ENCODE measurements at regions not wholly inside any gene's neighbourhood (a gene's known extent, or its start where the extent isn't known, plus 50 kb on each side); places are given as distances from the start of the nearest gene placed in this dataset.
"Not testable (repeated sequence)": the region's sequence is repeated elsewhere in the genome, so short reads cannot be mapped to it uniquely, and the experiment has no call there.

- DNase-seq (ENCODE audit: low spot score): no peak
Measured at GRCh38 chr1:100628631-100629081, 90.7 kb downstream of the GPR88 start.

GRCh38 chr1:100629391-100629790 is 90.2 kb upstream of the VCAM1 start:
- no peak for DNase-seq (ENCODE audit: low spot score)

GRCh38 chr1:100631015-100631551 is 88.5 kb upstream of the VCAM1 start:
- peak; percentile 66 for DNase-seq (ENCODE audit: low spot score)

- DNase-seq (ENCODE audit: low spot score): no peak
Measured at GRCh38 chr1:100642826-100643225, 76.7 kb upstream of the VCAM1 start.

- DNase-seq (ENCODE audit: low spot score): no peak
Measured at GRCh38 chr1:100643471-100644196, 75.9 kb upstream of the VCAM1 start.

GRCh38 chr1:100646001-100646400 is 73.5 kb upstream of the VCAM1 start:
- DNase-seq (ENCODE audit: low spot score): no peak

GRCh38 chr1:100649146-100649545 is 70.4 kb upstream of the VCAM1 start:
- DNase-seq (ENCODE audit: low spot score): no peak

GRCh38 chr1:100657876-100658715 is 61.4 kb upstream of the VCAM1 start:
- DNase-seq (ENCODE audit: low spot score): peak; percentile 38

- DNase-seq (ENCODE audit: low spot score): no peak
Measured at GRCh38 chr1:100658716-100659026, 60.9 kb upstream of the VCAM1 start.

GRCh38 chr1:100661176-100661575 is 58.4 kb upstream of the VCAM1 start:
- DNase-seq (ENCODE audit: low spot score): no peak

GRCh38 chr1:100668494-100668893 is 51.0 kb upstream of the VCAM1 start:
- not testable (repeated sequence) for DNase-seq (ENCODE audit: low spot score)

Data from hepatic stellate cell (primary cell).